Endothelial cell (in vitro differentiated cells): ENCODE measurements at regions not wholly inside any gene's neighbourhood (a gene's known extent, or its start where the extent isn't known, plus 50 kb on each side); places are given as distances from the start of the nearest gene placed in this dataset.

Source experiments
- DNase-seq: peaks from one replicate; pipeline ENCODE4 v3.0.0; 2021; ENCODE audit warnings: low spot score
- H3K27ac Mint-ChIP-seq: one replicate; pipeline ENCODE4 v1.8.0; 2021; ENCODE audit warnings: mixed read lengths, inconsistent platforms; ENCODE audit not compliant: unreplicated experiment
- H3K27me3 Mint-ChIP-seq: one replicate; pipeline ENCODE4 v1.8.0; 2021; ENCODE audit warnings: mild to moderate bottlenecking, moderate library complexity, mixed read lengths, inconsistent platforms; ENCODE audit not compliant: unreplicated experiment
- H3K36me3 Mint-ChIP-seq: one replicate; pipeline ENCODE4 v1.8.0; 2021; ENCODE audit warnings: mild to moderate bottlenecking, low read depth, mixed read lengths, inconsistent platforms; ENCODE audit not compliant: unreplicated experiment
- H3K4me1 Mint-ChIP-seq: one replicate; pipeline ENCODE4 v1.8.0; 2021; ENCODE audit warnings: mild to moderate bottlenecking, mixed read lengths, inconsistent platforms; ENCODE audit not compliant: unreplicated experiment
- H3K4me3 Mint-ChIP-seq: one replicate; pipeline ENCODE4 v1.8.0; 2021; ENCODE audit warnings: mild to moderate bottlenecking, mixed read lengths, inconsistent platforms; ENCODE audit not compliant: unreplicated experiment
- H3K9me3 Mint-ChIP-seq: one replicate; pipeline ENCODE4 v1.8.0; 2021; ENCODE audit warnings: mixed read lengths, inconsistent platforms; ENCODE audit not compliant: unreplicated experiment
- TF ChIP-seq, protein P1 (sequence below): fragments of 200-600 bp; sonication (generic); IDR thresholded peaks from one replicate; pipeline ENCODE4 v1.5.0; 2021; ENCODE audit warnings: antibody characterized with exemption; ENCODE audit not compliant: unreplicated experiment

- Mint-ChIP-seq H3K27me3 (peaks cover 3% of the 10 kb centered on the region), H3K27ac (no peak overlapping the region), H3K9me3 (no peaks in the 10 kb centered on the region), H3K4me1 (no peaks in the 10 kb centered on the region), H3K4me3 (no peak overlapping the region), H3K36me3 (no peaks in the 10 kb centered on the region)
- DNase-seq: no peak
- TF ChIP-seq, protein P1, sequence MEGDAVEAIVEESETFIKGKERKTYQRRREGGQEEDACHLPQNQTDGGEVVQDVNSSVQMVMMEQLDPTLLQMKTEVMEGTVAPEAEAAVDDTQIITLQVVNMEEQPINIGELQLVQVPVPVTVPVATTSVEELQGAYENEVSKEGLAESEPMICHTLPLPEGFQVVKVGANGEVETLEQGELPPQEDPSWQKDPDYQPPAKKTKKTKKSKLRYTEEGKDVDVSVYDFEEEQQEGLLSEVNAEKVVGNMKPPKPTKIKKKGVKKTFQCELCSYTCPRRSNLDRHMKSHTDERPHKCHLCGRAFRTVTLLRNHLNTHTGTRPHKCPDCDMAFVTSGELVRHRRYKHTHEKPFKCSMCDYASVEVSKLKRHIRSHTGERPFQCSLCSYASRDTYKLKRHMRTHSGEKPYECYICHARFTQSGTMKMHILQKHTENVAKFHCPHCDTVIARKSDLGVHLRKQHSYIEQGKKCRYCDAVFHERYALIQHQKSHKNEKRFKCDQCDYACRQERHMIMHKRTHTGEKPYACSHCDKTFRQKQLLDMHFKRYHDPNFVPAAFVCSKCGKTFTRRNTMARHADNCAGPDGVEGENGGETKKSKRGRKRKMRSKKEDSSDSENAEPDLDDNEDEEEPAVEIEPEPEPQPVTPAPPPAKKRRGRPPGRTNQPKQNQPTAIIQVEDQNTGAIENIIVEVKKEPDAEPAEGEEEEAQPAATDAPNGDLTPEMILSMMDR: no peak
These were observed 175.2 kb downstream of the RMST start for GRCh38 chr12:97637770-97638169.

GRCh38 chr12:97638739-97639138 lies 176.1 kb downstream of the RMST start:
- Mint-ChIP-seq H3K36me3 (no peaks in the 10 kb centered on the region), H3K27ac (no peak overlapping the region)

GRCh38 chr12:97639702-97640101 lies 177.1 kb downstream of the RMST start:
- Mint-ChIP-seq H3K9me3 (no peaks in the 10 kb centered on the region), H3K36me3 (no peaks in the 10 kb centered on the region), H3K4me3 (no peak overlapping the region), H3K4me1 (no peaks in the 10 kb centered on the region), H3K27me3 (peaks cover 3% of the 10 kb centered on the region), H3K27ac (no peak overlapping the region)
- no peak for DNase-seq
- TF ChIP-seq, protein P1: no peak

More at GRCh38 chr12:97638739-97639138, 176.1 kb downstream of the RMST start:
- Mint-ChIP-seq H3K4me3 (no peak overlapping the region), H3K4me1 (no peaks in the 10 kb centered on the region), H3K9me3 (no peaks in the 10 kb centered on the region), H3K27me3 (peaks cover 3% of the 10 kb centered on the region)
- TF ChIP-seq, protein P1: no peak
- DNase-seq: no peak

DNA sequence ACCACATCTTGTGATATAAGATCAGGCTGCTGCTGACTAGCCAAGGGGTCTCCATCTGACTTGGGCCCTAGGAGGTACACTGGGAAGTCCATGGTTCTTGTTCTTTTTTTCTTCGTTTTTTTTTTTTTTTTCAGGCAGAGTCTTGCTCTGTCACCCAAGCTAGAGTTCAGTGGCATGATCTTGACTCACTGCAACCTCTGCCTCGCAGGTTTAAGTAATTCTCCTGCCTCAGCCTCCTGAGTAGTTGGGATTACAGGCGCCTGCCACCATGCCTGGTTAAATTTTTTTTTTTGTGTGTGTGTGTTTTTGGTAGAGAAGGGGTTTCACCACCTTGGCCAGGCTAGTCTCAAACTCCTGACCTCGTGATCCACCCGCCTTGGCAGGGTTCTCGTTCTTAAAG lies 178.2 kb downstream of the RMST start:
- Mint-ChIP-seq H3K36me3 (no peaks in the 10 kb centered on the region), H3K4me1 (no peaks in the 10 kb centered on the region), H3K9me3 (no peaks in the 10 kb centered on the region), H3K27ac (no peak overlapping the region), H3K27me3 (peaks cover 4% of the 10 kb centered on the region), H3K4me3 (no peak overlapping the region)
- TF ChIP-seq, protein P1: no peak
- DNase-seq: no peak

GRCh38 chr12:97642911-97643310 lies 180.3 kb downstream of the RMST start:
- H3K36me3 Mint-ChIP-seq: no peaks in the 10 kb centered on the region
- peaks cover 6% of the 10 kb centered on the region for H3K27me3 Mint-ChIP-seq
- no peaks in the 10 kb centered on the region for H3K4me1 Mint-ChIP-seq
- no peak for DNase-seq
- H3K9me3 Mint-ChIP-seq: no peaks in the 10 kb centered on the region
- no peak overlapping the region for H3K27ac Mint-ChIP-seq
- TF ChIP-seq, protein P1: no peak
- H3K4me3 Mint-ChIP-seq: no peak overlapping the region
